ENCODE measurements at regions not wholly inside any gene's neighbourhood (a gene's known extent, or its start where the extent isn't known, plus 50 kb on each side); places are given as distances from the start of the nearest gene placed in this dataset.
"Not testable (repeated sequence)": the region's sequence is repeated elsewhere in the genome, so short reads cannot be mapped to it uniquely, and the experiment has no call there.

GRCh38 chr16:73107371-73107770 is 59.4 kb upstream of the ZFHX3 start:
- no peak overlapping the region for H3K4me2 ChIP-seq (ENCODE audit: insufficient read depth, low read length)
- TF ChIP-seq CTCF (IDR thresholded peaks at IDR 0.05; ENCODE audit: extremely low read depth, low read depth, low read length), result no peak
- no peak overlapping the region for H3K4me3 ChIP-seq (ENCODE audit: insufficient read depth, low read length)
- H3K36me3 ChIP-seq (ENCODE audit: insufficient read depth, low read length), result no peaks in the 10 kb centered on the region
- DNase-seq (ENCODE audit: insufficient read length, low spot score, missing footprints), result no peak
- no peaks in the 10 kb centered on the region for H3K4me1 ChIP-seq (ENCODE audit: insufficient read depth, low read length)
- H3K79me2 ChIP-seq (ENCODE audit: insufficient read depth, low read length), result no peaks in the 10 kb centered on the region
- H3K27me3 ChIP-seq (ENCODE audit: insufficient read depth, low read length), result no peaks in the 10 kb centered on the region
- no peaks in the 10 kb centered on the region for H3K9me3 ChIP-seq (ENCODE audit: low read depth, low read length)
- H3K27ac ChIP-seq (ENCODE audit: low read depth, low read length), result no peak overlapping the region
- no peaks in the 10 kb centered on the region for H4K20me1 ChIP-seq (ENCODE audit: insufficient read depth, low read length)
- H2AFZ ChIP-seq (ENCODE audit: low read length), result no peak overlapping the region

GRCh38 chr16:73106329-73107034 is 58.6 kb upstream of the ZFHX3 start:
- Histone ChIP-seq H3K36me3 (ENCODE audit: insufficient read depth, low read length) (no peaks in the 10 kb centered on the region), H3K4me1 (ENCODE audit: insufficient read depth, low read length) (no peaks in the 10 kb centered on the region), H3K4me3 (ENCODE audit: insufficient read depth, low read length) (no peak overlapping the region), H3K4me2 (ENCODE audit: insufficient read depth, low read length) (no peak overlapping the region), H3K27ac (ENCODE audit: low read depth, low read length) (no peak overlapping the region), H2AFZ (ENCODE audit: low read length) (no peak overlapping the region), H4K20me1 (ENCODE audit: insufficient read depth, low read length) (no peaks in the 10 kb centered on the region), H3K79me2 (ENCODE audit: insufficient read depth, low read length) (no peaks in the 10 kb centered on the region), H3K9me3 (ENCODE audit: low read depth, low read length) (no peaks in the 10 kb centered on the region), H3K27me3 (ENCODE audit: insufficient read depth, low read length) (no peaks in the 10 kb centered on the region)
- no peak for DNase-seq (ENCODE audit: insufficient read length, low spot score, missing footprints)
- no peak for TF ChIP-seq CTCF (IDR thresholded peaks at IDR 0.05; ENCODE audit: extremely low read depth, low read depth, low read length)

GRCh38 chr16:73101568-73101967 is 53.6 kb upstream of the ZFHX3 start:
- Histone ChIP-seq H3K27ac (ENCODE audit: low read depth, low read length) (no peak overlapping the region), H3K79me2 (ENCODE audit: insufficient read depth, low read length) (no peaks in the 10 kb centered on the region), H3K36me3 (ENCODE audit: insufficient read depth, low read length) (no peaks in the 10 kb centered on the region), H2AFZ (ENCODE audit: low read length) (no peak overlapping the region), H3K27me3 (ENCODE audit: insufficient read depth, low read length) (no peaks in the 10 kb centered on the region), H3K4me2 (ENCODE audit: insufficient read depth, low read length) (no peak overlapping the region), H3K4me1 (ENCODE audit: insufficient read depth, low read length) (no peaks in the 10 kb centered on the region), H4K20me1 (ENCODE audit: insufficient read depth, low read length) (no peaks in the 10 kb centered on the region), H3K4me3 (ENCODE audit: insufficient read depth, low read length) (no peak overlapping the region), H3K9me3 (ENCODE audit: low read depth, low read length) (no peaks in the 10 kb centered on the region)
- TF ChIP-seq CTCF (IDR thresholded peaks at IDR 0.05; ENCODE audit: extremely low read depth, low read depth, low read length), result no peak
- no peak for DNase-seq (ENCODE audit: insufficient read length, low spot score, missing footprints)

- H3K9me3 ChIP-seq (ENCODE audit: low read depth, low read length); H3K36me3 ChIP-seq (ENCODE audit: insufficient read depth, low read length); DNase-seq (ENCODE audit: insufficient read length, low spot score, missing footprints); H3K4me2 ChIP-seq (ENCODE audit: insufficient read depth, low read length); H3K4me1 ChIP-seq (ENCODE audit: insufficient read depth, low read length); H3K79me2 ChIP-seq (ENCODE audit: insufficient read depth, low read length); H4K20me1 ChIP-seq (ENCODE audit: insufficient read depth, low read length); H2AFZ ChIP-seq (ENCODE audit: low read length); H3K4me3 ChIP-seq (ENCODE audit: insufficient read depth, low read length); H3K27me3 ChIP-seq (ENCODE audit: insufficient read depth, low read length); H3K27ac ChIP-seq (ENCODE audit: low read depth, low read length): not testable (repeated sequence)
These were observed 51.7 kb upstream of the ZFHX3 start for GRCh38 chr16:73099601-73100000.
